LNCAP (cell line): ENCODE measurements at regions not wholly inside any gene's neighbourhood (a gene's known extent, or its start where the extent isn't known, plus 50 kb on each side); places are given as distances from the start of the nearest gene placed in this dataset.

ENCODE experiments used
- CTCF ChIP-seq: fragments of 450-650 bp; IDR thresholded peaks from 2 replicates; pipeline ENCODE4 v1.5.1; 2017; ENCODE audit warnings: mild to moderate bottlenecking

DNA sequence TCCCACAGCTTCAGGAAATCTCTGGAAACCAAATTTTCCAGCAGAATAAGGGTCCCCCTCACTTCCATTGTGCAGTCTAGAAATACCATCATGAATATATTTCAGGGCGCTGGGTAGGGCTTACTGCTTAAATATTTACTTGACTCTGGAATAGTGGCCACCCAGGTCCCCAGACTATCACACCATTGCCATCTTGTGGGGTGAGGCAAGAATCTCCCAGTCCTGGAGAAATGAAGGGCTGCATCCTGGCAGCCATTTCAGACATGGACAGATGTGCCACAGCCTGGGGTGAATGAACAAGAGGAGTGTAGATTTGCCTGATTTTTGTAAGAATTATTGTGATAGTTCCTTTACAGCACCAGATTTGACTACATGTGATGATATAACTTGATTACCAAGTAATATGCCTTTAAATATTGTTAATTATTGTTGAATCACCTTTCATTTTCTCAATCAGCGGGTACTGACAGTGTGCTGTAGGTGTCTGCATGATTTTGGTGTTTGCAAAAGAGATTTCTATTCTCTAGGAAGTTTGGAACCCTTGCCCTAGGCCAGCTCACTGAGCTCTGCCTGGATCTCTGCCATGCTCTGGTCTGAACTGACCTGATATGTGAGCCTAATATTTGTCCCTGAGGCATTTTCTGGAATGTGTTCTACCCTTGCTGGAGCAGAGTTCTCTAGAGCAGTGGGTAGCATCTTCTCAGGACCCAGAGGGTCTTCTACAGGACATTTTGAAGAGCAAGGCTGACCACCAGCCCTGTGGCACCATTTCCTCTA lies 183.4 kb downstream of the KIT start:
- TF ChIP-seq CTCF, result peak; percentile 32; the same call in 1 of the 2 replicates

GRCh38 chr4:54840430-54840829 lies 182.7 kb downstream of the KIT start:
- no peak for TF ChIP-seq CTCF

GRCh38 chr4:54838301-54838700 lies 180.5 kb downstream of the KIT start:
- no peak for TF ChIP-seq CTCF

DNA sequence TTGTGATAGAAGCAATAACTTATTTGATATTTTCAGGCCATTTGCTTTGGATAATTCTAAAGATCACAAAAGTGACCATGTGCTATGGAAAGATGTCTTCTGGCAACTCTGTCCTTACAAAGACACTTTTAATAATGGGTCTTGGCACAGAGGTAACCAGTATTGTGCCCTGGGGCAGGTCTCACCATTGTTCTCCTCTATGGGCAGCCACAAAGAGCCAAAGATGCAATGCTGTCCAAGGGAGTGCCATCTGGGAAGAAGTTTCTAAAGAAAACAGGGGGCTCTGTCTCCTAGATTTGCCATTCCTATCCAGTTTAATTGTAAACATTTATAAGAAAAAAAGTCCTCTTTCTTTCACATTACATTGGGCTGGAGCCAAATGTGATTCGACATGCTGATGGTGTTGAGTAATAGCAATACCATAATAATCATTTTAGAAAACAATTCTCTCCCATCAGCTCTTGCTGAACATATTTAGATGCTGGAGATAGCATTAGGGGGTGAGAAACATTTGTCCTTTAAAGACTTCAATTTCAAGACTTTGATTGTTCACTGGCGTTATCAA lies 179.9 kb downstream of the KIT start:
- TF ChIP-seq CTCF, result no peak

- TF ChIP-seq CTCF, result no peak
These were observed 165.9 kb downstream of the KIT start for GRCh38 chr4:54823616-54824015.

- no peak for TF ChIP-seq CTCF
These were observed 161.3 kb downstream of the KIT start for GRCh38 chr4:54819034-54819433.

GRCh38 chr4:54818481-54818880 lies 160.7 kb downstream of the KIT start:
- no peak for TF ChIP-seq CTCF
